ENCODE measurements at regions not wholly inside any gene's neighbourhood (a gene's known extent, or its start where the extent isn't known, plus 50 kb on each side); places are given as distances from the start of the nearest gene placed in this dataset.

- no peak for TF ChIP-seq CTCF (IDR thresholded peaks at IDR 0.05; ENCODE audit: low read length)
- TF ChIP-seq EZH2 (IDR thresholded peaks at IDR 0.05; ENCODE audit: borderline replicate concordance, low read length): no peak
Measured at GRCh38 chr2:126041391-126042047, 614.4 kb upstream of the GYPC start.
